NCI-H524 treated with DMSO at 0.1 percent for 48 hours (cell line): ENCODE measurements at regions not wholly inside any gene's neighbourhood (a gene's known extent, or its start where the extent isn't known, plus 50 kb on each side); places are given as distances from the start of the nearest gene placed in this dataset.

Source experiments
- DNase-seq: peaks from one replicate; lab custom pipeline; 2025; lab: John Stamatoyannopoulos, UW

GRCh38 chr2:181348107-181348837 lies 108.9 kb upstream of the ITGA4 start:
- DNase-seq, result no peak

- DNase-seq, result no peak
These were observed 105.0 kb upstream of the ITGA4 start for GRCh38 chr2:181352158-181352557.

GRCh38 chr2:181354626-181355025 lies 102.6 kb upstream of the ITGA4 start:
- no peak for DNase-seq

- no peak for DNase-seq
These were observed 100.6 kb upstream of the ITGA4 start for GRCh38 chr2:181356526-181357130.

- no peak for DNase-seq
These were observed 99.2 kb upstream of the ITGA4 start for GRCh38 chr2:181357979-181358378.

- no peak for DNase-seq
These were observed 94.6 kb upstream of the ITGA4 start for GRCh38 chr2:181362561-181362960.

- DNase-seq, result no peak
These were observed 94.0 kb upstream of the ITGA4 start for GRCh38 chr2:181363164-181363563.

- DNase-seq, result no peak
These were observed 92.6 kb upstream of the ITGA4 start for GRCh38 chr2:181364492-181365170.

- DNase-seq, result no peak
These were observed 90.5 kb upstream of the ITGA4 start for GRCh38 chr2:181366675-181367175.

- DNase-seq, result no peak
These were observed 89.8 kb upstream of the ITGA4 start for GRCh38 chr2:181367411-181367810.

- no peak for DNase-seq
These were observed 89.2 kb upstream of the ITGA4 start for GRCh38 chr2:181367906-181368435.

- DNase-seq, result no peak
These were observed 87.1 kb upstream of the ITGA4 start for GRCh38 chr2:181370126-181370525.

GRCh38 chr2:181371195-181371594 lies 86.0 kb upstream of the ITGA4 start:
- no peak for DNase-seq

- DNase-seq, result no peak
These were observed 85.2 kb upstream of the ITGA4 start for GRCh38 chr2:181371782-181372645.

- DNase-seq, result no peak
These were observed 84.5 kb upstream of the ITGA4 start for GRCh38 chr2:181372646-181373040.

GRCh38 chr2:181374781-181375675 lies 82.2 kb upstream of the ITGA4 start:
- peak; percentile 3 for DNase-seq

- DNase-seq, result peak; percentile 30
These were observed 80.7 kb upstream of the ITGA4 start for GRCh38 chr2:181376442-181376841.

- no peak for DNase-seq
These were observed 80.2 kb upstream of the ITGA4 start for GRCh38 chr2:181376999-181377398.

- no peak for DNase-seq
These were observed 78.7 kb upstream of the ITGA4 start for GRCh38 chr2:181378491-181378890.

- DNase-seq, result no peak
These were observed 76.6 kb upstream of the ITGA4 start for GRCh38 chr2:181380581-181380980.

GRCh38 chr2:181384923-181385322 lies 72.3 kb upstream of the ITGA4 start:
- DNase-seq, result no peak
